GM18868 (cell line): ENCODE measurements at regions not wholly inside any gene's neighbourhood (a gene's known extent, or its start where the extent isn't known, plus 50 kb on each side); places are given as distances from the start of the nearest gene placed in this dataset.

Experiments used
- ATAC-seq: cut with Tn5 transposase; IDR thresholded peaks from one replicate; pipeline ENCODE4 v1.9.1; 2021; ENCODE audit warnings: mild to moderate bottlenecking, moderate library complexity; ENCODE audit not compliant: unreplicated experiment

- ATAC-seq: no peak
Measured at GRCh38 chr7:15867441-15867840, 181.0 kb upstream of the MEOX2 start.

GRCh38 chr7:15866753-15867152 is 180.3 kb upstream of the MEOX2 start:
- ATAC-seq: no peak

DNA sequence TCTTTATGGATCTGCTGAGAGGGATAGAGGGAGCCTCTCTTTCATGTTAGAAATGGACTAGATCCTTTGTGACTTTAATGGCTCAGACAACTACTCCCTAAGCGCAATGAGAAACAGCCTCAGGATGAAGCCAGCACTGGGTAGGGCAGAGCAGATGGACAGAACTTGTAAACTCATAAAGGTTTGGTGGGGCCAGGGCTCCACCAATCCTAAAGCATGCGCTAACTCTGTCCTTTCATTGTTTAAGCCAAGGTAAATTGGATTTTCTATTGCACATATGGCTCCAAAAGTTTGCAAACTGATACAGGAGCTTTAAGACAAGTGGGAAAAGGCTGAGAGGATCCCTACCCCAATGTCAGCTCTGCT is 178.1 kb upstream of the MEOX2 start:
- ATAC-seq: no peak

- ATAC-seq: no peak
Measured at GRCh38 chr7:15863951-15864625, 177.6 kb upstream of the MEOX2 start.

DNA sequence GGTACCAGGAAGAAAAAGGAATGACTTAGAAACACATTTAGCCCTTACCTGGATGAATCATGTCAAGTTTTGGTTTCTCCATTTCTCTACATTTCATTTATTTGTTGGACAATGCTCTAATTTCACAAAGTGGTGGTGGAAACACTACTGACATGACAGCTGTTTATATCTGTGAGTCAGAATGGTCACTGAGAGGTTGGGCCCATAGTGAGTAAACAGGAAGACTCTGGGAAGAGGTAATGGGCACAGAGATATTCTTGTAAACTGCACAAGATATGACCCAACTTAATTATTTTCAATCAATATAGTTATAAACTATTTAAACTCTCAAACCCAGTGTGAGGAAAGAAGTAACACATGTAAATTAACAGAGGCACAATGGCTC is 176.3 kb upstream of the MEOX2 start:
- no peak for ATAC-seq

DNA sequence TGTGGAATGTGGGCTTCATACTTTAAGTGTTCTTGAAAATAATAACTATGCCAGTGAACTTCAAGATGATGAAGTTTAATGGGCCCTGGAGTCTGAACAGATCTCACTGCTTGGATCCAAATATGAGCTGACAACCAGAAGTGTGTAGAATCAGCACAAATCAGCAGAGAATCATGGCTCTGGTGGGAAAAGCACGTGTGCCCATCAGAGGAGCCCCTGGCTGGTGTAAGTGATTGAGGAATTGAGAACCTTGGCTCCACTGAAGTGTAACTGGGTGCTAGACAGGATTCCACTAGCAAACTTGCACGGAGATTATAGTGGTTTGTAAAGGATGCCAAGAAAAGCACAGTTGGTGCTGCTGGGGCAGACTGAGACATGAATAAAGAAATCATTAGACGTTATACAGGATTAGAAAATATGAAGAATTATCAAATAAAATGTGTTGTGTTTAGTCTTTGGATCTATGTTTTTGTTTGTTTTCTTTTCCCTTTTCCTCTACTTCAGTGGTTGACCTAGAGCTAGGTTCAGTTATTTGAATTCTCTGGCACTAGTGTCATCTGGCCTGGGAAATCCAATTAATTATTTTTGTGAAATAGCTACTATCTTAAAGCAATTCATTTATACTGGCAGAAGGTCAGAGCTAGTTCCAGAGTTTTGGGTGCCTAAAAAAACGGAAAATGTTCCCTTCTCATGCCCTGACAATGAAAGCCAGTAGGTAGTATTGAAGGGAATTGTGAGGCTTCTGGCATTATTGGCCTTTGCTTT is 175.7 kb upstream of the MEOX2 start:
- no peak for ATAC-seq

DNA sequence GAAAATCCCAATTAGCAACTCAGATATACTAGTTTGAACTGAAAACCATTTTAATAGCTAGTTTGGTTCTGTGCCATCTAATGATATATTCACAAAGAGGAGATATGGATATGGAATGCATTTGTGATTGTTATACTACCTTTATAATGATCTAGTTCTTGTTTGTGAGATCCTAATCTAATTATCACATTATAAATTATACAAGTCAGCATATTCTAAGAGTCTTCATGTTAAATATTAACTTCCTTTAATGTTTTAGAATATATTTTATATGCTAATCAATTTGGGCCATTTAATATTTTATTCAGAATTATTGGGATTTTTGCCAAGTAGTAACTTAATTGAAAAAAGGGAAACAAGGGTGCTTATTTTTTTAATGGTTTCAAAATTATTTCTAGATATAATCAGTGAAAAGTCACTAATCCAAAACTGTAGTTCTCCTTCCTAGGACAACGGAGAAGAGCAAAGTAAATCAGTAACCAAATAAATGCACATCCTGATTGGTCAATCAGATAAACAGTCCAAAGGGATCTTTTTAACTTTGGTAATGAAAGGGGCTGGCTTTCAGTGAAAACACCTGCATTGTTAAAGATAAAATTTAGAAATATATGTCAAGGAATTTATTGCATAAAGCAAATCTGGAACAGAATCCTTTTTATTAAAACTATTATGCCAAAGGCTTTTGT is 173.9 kb upstream of the MEOX2 start:
- ATAC-seq: no peak

DNA sequence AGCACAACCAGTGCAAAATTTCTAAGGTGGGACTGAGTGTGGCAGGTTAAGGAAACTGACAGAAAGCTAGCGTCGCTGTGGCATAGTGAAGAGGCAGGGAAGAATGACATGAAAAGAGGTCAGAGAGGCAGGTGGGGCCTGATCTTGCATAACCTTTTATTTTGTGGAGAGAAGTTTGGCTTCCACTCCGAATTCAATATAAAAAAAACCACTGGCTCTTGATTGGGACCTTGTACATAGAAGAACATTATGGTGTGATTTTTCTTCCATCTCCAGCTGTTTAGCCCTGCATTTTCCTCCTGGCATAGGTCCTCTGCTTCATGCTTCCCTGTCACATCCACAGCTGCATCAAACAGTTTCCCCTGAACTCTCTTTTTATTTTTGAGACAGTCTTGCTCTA is 170.5 kb upstream of the MEOX2 start:
- no peak for ATAC-seq

GRCh38 chr7:15856311-15856710 is 169.8 kb upstream of the MEOX2 start:
- no peak for ATAC-seq

DNA sequence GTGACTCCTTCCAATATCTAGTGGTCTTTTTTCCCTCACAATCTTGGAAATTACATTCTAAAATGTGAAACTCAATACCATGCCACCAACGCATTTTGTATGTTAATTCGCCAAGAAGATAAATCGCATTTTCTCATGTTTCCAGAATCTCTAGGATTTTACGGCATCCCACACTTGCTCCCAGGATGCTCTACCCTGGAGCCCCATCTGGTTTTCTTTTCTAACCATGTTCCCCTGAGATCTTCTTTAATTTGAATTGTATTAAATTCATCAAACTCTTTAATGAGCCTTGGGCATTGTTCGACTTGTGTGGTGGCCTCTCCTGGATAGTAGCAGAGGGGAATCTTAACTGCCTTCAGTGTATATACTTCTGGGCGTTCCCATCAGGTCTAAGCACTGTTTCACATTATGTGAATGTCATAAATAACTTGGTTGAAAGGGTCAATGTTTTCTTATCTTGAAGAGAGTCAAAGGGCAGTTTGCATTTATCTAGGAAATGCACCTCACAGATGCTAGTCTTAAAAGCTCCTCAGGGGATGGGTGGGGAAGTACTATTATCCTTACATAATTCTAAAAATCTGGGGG is 169.1 kb upstream of the MEOX2 start:
- no peak for ATAC-seq

DNA sequence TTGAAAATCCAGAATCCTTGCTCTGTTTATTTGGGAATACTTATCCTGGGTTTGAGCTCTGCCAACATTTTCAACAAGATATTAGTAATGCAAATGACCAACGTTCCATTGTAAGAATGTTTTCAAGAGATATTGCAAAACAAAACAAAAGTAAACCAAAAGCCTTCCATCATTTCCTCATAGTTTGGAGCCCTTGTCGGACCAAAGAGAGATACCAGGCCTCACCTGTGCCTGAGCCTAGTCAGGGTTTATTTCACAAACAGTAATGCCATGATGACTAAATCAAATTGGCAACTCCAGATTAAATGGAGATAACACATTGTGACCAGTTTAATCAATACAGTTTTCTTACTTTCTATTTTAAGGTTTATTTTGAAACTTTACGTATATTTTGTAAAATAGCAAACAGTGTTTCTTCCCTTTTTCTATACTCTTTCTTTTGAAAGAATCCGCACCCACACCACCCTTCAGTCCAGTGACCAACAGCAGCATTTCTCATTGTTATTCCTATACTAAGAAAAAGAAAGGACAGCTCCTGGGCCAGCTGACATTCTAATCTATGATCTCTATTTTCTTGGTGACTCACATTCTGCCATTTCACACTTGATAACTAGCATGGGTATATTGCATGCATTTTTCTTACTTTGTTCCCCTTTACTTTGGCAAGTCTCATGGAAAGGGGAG is 168.5 kb upstream of the MEOX2 start:
- no peak for ATAC-seq

- no peak for ATAC-seq
Measured at GRCh38 chr7:15853832-15854470, 167.5 kb upstream of the MEOX2 start.

DNA sequence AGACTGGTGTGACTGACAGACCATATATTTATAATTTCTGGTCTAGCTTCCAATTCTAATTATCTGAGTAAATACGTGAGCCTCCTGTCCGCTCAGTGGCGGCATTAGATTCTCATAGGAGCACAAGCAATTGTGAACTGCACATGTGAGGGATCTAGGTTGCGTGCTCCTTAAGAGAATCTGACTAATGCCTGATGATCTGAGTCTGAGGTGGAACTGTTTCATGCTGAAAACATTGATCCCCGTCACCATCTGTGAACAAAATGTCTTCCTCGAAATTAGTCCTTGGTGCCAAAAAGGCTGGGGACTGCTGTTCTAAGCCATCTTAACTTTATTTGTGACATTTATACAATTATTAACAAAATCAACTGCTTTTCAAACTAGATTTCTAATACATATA is 164.7 kb upstream of the MEOX2 start:
- no peak for ATAC-seq

- ATAC-seq: no peak
Measured at GRCh38 chr7:15848901-15849300, 162.4 kb upstream of the MEOX2 start.

DNA sequence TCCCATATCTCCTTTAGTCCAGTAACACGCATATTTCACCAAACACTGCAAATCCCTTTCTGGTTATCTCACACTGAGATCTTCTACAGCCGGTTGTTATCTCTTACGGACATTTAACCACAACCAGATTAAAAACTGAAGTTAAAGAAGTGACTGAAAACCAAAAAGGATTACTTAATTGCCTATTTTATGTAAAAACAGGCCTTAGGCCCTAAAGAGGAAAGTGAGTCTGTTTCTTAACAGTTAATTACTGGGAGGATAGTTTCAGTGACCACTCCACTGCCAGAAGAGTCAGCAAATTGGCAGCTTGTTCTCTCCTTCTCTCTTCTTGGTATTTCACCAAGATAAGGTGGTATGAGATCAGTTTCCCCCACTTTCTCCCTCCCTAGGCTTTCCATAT is 161.9 kb upstream of the MEOX2 start:
- no peak for ATAC-seq

GRCh38 chr7:15845868-15846267 is 159.4 kb upstream of the MEOX2 start:
- no peak for ATAC-seq

DNA sequence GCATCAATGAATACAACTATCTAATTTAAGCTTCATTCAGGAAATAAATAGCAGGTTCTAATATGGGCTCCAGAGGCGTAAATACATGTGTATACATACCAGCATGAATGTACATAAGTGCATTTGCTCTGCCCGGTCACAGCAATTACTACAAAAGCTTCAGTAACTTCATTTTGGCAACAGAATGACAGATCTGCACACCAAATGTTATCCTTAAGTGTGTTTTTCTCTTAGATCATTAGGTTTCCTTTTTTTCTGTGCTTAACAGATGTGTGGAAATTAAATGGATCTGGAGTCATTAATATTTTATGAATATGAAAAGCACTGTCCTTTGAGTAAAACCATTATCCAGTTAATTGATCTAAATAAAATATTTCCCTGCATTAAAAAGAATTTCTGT is 159.0 kb upstream of the MEOX2 start:
- ATAC-seq: no peak

DNA sequence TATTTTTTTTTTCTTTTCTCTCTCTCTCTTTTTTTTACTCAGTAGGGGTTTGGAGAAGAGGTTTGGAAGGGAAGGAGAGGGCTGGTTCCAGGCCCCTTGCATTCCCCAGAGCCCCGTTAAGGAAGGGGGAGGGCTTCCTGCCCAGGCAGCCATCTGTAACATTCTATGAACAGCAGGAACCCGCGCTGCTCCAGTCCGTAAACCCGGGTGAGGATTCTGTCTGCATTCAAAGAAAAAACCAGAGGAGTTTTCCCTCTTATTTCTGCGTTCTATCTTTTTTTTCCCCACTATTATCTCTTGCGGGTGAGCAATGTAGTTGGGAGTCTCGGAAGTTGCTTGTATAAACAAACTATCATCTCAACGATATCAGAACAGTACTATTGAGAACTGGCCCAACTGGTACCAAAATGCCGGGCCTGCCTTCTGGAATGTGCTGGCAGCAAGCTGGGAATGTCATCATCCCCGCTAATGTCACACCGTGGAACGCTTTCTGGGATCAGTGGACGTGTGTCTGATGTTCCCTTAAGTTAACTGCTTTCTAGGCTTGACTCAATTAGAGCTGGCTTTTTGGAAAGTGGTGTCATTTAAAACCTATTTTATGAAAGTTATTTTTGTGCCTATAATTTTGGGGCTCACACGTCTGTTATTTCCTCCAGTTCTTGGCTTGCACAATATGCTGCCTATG is 153.1 kb upstream of the MEOX2 start:
- ATAC-seq: no peak

DNA sequence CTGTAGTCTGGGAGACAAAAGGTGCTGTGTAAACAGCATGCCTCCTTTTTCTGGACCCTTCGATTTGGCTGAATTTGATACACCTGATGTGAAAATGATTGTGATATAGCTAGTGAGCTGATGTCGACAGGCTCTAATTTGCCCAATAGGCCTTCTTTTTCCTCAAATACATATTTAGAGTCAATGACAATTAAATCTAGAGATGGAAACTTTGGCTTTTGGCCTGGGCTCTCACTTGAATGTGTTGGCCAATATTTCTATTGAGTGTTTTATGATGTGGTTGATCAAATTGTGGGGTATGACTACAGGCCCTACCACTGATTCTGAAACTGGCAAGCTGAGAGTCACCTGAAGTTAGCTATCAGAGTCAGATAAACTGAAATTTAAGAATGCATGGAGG is 151.8 kb upstream of the MEOX2 start:
- no peak for ATAC-seq

DNA sequence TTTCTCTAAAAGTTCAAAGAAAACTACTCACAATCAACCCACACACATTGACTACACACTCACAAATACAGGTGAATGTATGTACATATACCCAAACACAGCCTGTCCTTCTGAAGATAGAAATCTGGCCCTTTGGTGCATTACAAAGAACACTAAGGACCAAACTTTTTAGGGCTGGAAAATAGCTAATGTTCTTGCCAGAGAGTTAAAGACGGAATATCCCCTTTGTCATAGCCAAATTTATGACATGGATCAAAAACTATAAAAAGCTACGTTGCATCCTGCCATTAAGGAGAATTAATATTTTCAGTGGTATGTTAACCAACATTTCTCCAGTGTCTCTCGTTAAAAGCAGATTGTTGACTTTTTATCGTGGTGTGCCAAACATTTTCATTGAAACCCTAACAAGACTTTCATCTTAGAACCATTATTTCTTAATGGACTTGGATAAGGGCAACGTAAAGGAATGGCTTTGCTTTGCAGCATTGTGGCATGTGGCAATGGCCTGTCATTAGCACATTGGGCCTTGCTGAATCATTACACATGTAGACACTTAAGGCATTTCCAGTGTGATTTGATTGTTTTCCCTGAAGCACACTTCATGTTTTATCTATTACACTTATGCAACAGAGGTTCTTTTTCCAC is 150.9 kb upstream of the MEOX2 start:
- ATAC-seq: no peak
